ENCODE measurements at regions not wholly inside any gene's neighbourhood (a gene's known extent, or its start where the extent isn't known, plus 50 kb on each side); places are given as distances from the start of the nearest gene placed in this dataset.

DNA sequence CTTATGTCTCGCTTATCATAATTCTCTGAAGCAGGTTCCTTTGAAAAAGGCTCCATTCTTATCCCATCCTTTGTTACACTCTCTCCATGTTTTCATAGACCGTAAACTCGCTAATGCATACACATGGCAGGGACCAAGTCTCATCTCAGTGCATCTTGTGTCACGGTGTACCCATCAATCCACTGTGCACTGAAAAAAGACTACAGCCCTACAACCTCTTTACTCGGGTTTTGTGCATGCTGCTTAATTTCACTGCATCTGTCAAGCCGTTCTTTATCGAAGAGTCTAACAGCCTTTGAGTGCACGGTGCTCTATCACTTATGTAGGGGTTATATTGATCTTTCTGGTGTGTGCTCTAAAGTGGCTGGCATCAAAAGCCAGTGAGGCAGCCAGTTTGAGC, 302.9 kb upstream of the ERBB4 start (continued):
- TF ChIP-seq, protein P1, sequence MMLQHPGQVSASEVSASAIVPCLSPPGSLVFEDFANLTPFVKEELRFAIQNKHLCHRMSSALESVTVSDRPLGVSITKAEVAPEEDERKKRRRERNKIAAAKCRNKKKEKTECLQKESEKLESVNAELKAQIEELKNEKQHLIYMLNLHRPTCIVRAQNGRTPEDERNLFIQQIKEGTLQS (CRISPR knock-in tag; conservative IDR thresholded peaks at IDR 0.05) = no peak
- TF ChIP-seq, protein P2, sequence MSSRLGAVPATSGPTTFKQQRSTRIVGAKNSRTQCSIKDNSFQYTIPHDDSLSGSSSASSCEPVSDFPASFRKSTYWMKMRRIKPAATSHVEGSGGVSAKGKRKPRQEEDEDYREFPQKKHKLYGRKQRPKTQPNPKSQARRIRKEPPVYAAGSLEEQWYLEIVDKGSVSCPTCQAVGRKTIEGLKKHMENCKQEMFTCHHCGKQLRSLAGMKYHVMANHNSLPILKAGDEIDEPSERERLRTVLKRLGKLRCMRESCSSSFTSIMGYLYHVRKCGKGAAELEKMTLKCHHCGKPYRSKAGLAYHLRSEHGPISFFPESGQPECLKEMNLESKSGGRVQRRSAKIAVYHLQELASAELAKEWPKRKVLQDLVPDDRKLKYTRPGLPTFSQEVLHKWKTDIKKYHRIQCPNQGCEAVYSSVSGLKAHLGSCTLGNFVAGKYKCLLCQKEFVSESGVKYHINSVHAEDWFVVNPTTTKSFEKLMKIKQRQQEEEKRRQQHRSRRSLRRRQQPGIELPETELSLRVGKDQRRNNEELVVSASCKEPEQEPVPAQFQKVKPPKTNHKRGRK (CRISPR knock-in tag; IDR thresholded peaks at IDR 0.05; ENCODE audit: borderline replicate concordance) = no peak
- TF ChIP-seq ZNF232 (CRISPR knock-in tag; IDR thresholded peaks at IDR 0.05) = no peak
- TF ChIP-seq, protein P3, sequence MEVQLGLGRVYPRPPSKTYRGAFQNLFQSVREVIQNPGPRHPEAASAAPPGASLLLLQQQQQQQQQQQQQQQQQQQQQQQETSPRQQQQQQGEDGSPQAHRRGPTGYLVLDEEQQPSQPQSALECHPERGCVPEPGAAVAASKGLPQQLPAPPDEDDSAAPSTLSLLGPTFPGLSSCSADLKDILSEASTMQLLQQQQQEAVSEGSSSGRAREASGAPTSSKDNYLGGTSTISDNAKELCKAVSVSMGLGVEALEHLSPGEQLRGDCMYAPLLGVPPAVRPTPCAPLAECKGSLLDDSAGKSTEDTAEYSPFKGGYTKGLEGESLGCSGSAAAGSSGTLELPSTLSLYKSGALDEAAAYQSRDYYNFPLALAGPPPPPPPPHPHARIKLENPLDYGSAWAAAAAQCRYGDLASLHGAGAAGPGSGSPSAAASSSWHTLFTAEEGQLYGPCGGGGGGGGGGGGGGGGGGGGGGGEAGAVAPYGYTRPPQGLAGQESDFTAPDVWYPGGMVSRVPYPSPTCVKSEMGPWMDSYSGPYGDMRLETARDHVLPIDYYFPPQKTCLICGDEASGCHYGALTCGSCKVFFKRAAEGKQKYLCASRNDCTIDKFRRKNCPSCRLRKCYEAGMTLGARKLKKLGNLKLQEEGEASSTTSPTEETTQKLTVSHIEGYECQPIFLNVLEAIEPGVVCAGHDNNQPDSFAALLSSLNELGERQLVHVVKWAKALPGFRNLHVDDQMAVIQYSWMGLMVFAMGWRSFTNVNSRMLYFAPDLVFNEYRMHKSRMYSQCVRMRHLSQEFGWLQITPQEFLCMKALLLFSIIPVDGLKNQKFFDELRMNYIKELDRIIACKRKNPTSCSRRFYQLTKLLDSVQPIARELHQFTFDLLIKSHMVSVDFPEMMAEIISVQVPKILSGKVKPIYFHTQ (CRISPR knock-in tag; IDR thresholded peaks at IDR 0.05) = no peak

DNA sequence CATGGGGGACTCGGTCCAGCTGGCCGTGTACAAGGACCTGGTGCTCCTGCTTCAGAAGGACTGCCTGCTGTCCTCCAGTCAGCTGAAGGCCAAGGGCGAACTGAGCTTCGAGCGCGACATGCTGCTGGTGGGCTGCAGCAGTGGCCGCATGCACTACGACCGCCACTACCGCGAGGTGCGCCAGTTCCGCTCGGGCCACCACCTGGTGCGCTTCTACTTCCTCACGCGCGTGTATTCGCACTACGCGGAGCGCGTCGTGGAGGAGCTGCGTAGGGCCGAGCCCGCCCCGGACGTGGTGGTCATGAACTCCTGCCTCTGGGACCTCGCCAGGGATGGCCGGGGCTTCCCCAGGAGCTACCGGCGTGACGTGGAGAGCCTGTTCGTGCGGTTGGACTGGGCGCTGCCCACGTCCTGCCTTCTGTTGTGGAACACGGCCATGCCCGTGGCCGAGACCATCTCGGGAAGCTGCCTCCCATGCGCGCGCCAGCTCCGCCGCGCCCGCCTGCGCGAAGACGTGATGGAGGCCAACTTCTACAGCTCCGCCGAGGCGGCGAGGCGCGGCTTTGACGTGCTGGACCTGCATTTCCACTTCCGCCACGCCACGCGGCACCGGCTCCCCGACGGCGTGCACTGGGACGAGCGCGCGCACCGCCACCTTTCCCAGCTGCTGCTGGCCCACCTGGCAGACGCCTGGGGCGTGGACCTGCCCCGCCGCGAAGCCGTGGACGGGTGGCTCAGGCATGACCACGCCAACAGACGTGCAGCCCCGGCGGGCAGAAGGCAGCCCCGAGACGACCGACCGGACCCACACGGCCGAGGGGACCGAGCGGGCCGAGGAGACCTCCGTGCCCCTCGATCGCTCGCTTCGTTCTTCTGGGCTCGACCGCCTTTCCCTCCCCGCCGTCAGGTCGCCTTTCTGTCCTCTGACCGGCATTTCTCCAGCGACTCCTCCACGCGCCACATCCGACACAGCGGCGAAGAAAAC, 293.9 kb upstream of the ERBB4 start:
- H3K27ac Mint-ChIP-seq = no peak overlapping the region
- DNase-seq (ENCODE audit: low spot score) (no peak), ATAC-seq (no peak)
- no peaks in the 10 kb centered on the region for H3K4me1 Mint-ChIP-seq
- ChIA-PET POLR2A (no interaction called here), CTCF (no interaction called here)
- H3K4me3 Mint-ChIP-seq = no peak overlapping the region
- TF ChIP-seq SP1 (CRISPR knock-in tag; conservative IDR thresholded peaks at IDR 0.05) = no peak
- no peak for TF ChIP-seq NFYB (CRISPR knock-in tag; conservative IDR thresholded peaks at IDR 0.05; ENCODE audit: low read depth)
- TF ChIP-seq, protein P4, sequence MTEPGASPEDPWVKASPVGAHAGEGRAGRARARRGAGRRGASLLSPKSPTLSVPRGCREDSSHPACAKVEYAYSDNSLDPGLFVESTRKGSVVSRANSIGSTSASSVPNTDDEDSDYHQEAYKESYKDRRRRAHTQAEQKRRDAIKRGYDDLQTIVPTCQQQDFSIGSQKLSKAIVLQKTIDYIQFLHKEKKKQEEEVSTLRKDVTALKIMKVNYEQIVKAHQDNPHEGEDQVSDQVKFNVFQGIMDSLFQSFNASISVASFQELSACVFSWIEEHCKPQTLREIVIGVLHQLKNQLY (CRISPR knock-in tag; IDR thresholded peaks at IDR 0.05) = no peak
- no peak for TF ChIP-seq GABPB1 (CRISPR knock-in tag; IDR thresholded peaks at IDR 0.05)
- TF ChIP-seq ZNF416 (CRISPR knock-in tag; IDR thresholded peaks at IDR 0.05) = no peak
- TF ChIP-seq ZNF671 (CRISPR knock-in tag; IDR thresholded peaks at IDR 0.05) = no peak
- TF ChIP-seq ZNF121 (CRISPR knock-in tag; IDR thresholded peaks at IDR 0.05) = no peak
- TF ChIP-seq, protein P5, sequence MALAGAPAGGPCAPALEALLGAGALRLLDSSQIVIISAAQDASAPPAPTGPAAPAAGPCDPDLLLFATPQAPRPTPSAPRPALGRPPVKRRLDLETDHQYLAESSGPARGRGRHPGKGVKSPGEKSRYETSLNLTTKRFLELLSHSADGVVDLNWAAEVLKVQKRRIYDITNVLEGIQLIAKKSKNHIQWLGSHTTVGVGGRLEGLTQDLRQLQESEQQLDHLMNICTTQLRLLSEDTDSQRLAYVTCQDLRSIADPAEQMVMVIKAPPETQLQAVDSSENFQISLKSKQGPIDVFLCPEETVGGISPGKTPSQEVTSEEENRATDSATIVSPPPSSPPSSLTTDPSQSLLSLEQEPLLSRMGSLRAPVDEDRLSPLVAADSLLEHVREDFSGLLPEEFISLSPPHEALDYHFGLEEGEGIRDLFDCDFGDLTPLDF (CRISPR knock-in tag; IDR thresholded peaks at IDR 0.05) = no peak
- TF ChIP-seq, protein P6, sequence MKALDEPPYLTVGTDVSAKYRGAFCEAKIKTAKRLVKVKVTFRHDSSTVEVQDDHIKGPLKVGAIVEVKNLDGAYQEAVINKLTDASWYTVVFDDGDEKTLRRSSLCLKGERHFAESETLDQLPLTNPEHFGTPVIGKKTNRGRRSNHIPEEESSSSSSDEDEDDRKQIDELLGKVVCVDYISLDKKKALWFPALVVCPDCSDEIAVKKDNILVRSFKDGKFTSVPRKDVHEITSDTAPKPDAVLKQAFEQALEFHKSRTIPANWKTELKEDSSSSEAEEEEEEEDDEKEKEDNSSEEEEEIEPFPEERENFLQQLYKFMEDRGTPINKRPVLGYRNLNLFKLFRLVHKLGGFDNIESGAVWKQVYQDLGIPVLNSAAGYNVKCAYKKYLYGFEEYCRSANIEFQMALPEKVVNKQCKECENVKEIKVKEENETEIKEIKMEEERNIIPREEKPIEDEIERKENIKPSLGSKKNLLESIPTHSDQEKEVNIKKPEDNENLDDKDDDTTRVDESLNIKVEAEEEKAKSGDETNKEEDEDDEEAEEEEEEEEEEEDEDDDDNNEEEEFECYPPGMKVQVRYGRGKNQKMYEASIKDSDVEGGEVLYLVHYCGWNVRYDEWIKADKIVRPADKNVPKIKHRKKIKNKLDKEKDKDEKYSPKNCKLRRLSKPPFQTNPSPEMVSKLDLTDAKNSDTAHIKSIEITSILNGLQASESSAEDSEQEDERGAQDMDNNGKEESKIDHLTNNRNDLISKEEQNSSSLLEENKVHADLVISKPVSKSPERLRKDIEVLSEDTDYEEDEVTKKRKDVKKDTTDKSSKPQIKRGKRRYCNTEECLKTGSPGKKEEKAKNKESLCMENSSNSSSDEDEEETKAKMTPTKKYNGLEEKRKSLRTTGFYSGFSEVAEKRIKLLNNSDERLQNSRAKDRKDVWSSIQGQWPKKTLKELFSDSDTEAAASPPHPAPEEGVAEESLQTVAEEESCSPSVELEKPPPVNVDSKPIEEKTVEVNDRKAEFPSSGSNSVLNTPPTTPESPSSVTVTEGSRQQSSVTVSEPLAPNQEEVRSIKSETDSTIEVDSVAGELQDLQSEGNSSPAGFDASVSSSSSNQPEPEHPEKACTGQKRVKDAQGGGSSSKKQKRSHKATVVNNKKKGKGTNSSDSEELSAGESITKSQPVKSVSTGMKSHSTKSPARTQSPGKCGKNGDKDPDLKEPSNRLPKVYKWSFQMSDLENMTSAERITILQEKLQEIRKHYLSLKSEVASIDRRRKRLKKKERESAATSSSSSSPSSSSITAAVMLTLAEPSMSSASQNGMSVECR (CRISPR knock-in tag; IDR thresholded peaks at IDR 0.05; ENCODE audit: borderline replicate concordance) = no peak
- no peak for TF ChIP-seq HMGA2 (CRISPR knock-in tag; IDR thresholded peaks at IDR 0.05)
- TF ChIP-seq, protein P7, sequence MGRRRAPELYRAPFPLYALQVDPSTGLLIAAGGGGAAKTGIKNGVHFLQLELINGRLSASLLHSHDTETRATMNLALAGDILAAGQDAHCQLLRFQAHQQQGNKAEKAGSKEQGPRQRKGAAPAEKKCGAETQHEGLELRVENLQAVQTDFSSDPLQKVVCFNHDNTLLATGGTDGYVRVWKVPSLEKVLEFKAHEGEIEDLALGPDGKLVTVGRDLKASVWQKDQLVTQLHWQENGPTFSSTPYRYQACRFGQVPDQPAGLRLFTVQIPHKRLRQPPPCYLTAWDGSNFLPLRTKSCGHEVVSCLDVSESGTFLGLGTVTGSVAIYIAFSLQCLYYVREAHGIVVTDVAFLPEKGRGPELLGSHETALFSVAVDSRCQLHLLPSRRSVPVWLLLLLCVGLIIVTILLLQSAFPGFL (CRISPR knock-in tag; IDR thresholded peaks at IDR 0.05; ENCODE audit: borderline replicate concordance) = no peak
- TF ChIP-seq ZNF423 (CRISPR knock-in tag; IDR thresholded peaks at IDR 0.05) = no peak
- TF ChIP-seq, protein P8, sequence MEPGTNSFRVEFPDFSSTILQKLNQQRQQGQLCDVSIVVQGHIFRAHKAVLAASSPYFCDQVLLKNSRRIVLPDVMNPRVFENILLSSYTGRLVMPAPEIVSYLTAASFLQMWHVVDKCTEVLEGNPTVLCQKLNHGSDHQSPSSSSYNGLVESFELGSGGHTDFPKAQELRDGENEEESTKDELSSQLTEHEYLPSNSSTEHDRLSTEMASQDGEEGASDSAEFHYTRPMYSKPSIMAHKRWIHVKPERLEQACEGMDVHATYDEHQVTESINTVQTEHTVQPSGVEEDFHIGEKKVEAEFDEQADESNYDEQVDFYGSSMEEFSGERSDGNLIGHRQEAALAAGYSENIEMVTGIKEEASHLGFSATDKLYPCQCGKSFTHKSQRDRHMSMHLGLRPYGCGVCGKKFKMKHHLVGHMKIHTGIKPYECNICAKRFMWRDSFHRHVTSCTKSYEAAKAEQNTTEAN (CRISPR knock-in tag; IDR thresholded peaks at IDR 0.05) = no peak
- TF ChIP-seq IRF2 (CRISPR knock-in tag; IDR thresholded peaks at IDR 0.05; ENCODE audit: borderline replicate concordance, low read depth) = no peak
- no peak for TF ChIP-seq NR1H2 (CRISPR knock-in tag; IDR thresholded peaks at IDR 0.05)
- H3K9me3 Mint-ChIP-seq = peaks cover 27% of the 10 kb centered on the region
- H3K36me3 Mint-ChIP-seq = peaks cover 6% of the 10 kb centered on the region; the same call in 1 of the 2 replicates
- H3K27me3 Mint-ChIP-seq (ENCODE audit: low read depth) = no peaks in the 10 kb centered on the region
